HG02938 (cell line): ENCODE measurements at regions not wholly inside any gene's neighbourhood (a gene's known extent, or its start where the extent isn't known, plus 50 kb on each side); places are given as distances from the start of the nearest gene placed in this dataset.
"Not testable (repeated sequence)": the region's sequence is repeated elsewhere in the genome, so short reads cannot be mapped to it uniquely, and the experiment has no call there.

ENCODE experiments used
- ATAC-seq: cut with Tn5 transposase; IDR thresholded peaks from one replicate; pipeline ENCODE4 v1.9.1; 2021; ENCODE audit warnings: mild to moderate bottlenecking, moderate library complexity; ENCODE audit not compliant: unreplicated experiment

DNA sequence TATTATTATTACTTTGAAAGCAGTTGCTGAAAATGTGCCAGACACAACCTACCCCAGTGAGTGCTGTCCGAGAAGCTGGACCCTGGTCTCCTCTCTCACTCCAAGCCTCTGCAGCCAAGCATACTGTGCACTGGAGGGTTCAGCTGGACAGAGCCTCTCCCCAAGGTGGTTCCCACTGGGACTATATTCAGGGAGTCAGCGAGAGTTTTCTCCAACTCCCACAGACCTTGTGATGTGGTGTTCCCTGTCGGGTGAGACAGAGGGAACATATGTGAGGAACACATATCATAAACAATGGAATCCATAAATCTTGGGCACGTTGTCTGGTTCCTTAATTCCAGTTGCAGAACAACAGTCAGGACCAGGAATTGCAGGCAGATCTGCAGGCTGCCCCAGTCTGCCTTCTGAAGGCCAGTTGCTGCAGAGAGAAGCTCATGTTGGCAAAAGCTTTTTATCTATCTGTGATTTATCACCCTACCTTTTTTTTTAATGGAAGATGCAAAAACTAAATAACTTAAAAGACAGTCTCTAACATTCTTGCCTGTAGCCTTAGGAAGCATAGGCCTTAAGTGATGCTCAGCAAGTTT lies 619.8 kb upstream of the TBX3 start:
- ATAC-seq: no peak

DNA sequence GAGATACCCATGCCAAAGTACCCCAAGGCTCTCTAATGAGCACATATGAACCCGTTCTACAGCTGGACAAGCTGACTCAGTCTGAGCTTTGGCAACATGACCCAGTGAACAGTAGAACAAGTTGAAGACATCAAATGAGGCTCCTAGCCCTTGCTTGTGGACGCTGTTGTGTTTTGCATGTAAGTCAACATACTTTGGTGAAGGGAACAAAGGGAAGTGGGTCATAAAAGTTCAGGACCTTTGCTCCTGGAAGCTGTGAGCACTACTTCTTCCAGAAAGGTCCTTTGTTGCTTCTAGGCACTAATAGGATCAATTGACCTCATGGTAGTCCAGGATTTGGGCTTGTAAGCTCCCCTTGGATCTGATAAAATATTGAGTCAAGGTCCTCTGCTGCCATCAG lies 613.5 kb upstream of the TBX3 start:
- no peak for ATAC-seq

DNA sequence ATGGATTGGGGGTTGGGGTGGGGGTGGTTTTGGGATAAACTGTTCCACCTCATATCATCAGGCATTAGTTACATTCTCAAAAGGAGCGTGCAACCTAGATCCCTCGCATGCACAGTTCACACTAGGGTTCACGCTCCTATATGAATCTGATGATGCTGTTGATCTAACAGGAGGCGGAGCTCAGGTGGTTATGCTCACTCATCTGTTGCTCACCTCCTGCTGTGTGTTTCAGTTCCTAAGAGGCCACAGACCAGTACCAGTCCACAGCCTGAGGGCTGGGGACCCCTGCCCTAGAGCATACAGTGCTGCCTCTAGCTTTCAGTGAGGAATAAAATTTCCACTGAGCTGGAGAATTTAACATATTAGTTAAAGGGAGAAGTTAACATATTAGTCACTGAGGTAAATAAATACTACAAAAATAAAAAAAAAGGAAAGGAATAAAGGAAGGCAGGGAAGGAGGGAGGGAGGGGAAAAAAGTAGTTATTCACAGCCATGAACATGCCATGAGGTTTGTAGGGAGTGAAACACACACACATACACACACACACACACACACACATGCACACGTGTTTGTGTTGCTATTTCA lies 612.7 kb upstream of the TBX3 start:
- no peak for ATAC-seq

DNA sequence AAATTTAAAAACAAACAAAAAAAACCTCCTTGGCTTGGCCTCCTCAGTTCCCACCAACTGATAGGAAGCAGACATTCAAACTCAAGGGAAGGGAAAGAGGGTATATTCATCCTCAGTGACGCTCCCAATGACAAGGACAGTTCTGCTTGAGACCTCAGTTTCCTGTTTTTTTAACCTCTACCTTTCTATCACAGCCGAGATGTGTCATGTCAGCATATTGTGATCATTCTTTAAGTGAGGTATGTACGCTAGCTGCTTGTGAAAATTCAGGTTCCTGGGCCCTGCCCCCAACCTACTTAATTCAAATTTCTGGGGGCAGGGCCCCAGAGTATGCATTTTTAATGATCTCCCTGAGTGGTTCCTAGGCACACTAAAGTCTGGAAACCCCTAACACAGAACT lies 611.9 kb upstream of the TBX3 start:
- no peak for ATAC-seq

DNA sequence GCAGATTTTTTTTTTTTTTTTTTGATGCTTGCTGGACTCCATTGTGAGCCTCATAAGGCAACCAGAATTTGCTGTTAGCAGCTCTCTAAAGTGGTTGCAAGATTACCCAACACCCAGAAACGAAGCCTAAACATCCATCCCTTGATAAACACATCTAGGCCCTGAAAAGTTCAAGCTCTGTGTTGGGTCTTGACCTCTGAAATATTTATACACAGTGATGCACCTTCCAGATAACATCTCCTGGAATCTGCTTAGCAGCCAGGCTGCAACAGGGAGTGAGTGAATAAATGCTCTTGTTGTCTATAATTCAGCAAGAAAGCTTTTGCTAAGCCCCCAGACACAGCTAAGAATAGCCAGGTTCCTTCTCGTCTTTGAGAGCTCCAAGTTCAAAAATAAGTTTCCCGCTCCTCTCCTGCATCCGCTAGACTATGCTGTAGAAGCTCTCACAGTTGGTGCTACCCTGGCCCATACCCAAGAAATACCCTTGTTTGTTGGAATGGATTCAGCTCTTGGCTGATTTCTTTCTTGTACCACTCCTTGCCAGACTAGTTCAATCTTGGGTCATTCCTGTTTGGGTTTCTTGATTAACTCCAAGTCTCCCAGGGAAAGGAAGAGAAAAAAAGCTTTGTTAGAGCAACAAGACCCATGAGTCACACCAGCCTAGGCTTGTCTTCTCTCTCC lies 610.6 kb upstream of the TBX3 start:
- no peak for ATAC-seq

DNA sequence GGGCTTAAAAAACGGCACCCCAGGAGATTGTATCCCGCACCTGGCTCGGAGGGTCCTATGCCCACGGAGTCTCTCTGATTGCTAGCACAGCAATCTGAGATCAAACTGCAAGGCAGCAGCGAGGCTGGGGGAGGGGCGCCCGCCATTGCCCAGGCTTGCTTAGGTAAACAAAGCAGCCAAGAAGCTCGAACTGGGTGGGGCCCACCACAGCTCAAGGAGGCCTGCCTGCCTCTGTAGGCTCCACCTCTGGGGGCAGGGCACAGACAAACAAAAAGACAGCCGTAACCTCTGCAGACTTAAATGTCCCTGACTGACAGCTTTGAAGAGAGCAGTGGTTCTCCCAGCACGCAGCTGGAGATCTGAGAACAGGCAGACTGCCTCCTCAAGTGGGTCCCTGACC lies 601.5 kb upstream of the TBX3 start:
- not testable (repeated sequence) for ATAC-seq

DNA sequence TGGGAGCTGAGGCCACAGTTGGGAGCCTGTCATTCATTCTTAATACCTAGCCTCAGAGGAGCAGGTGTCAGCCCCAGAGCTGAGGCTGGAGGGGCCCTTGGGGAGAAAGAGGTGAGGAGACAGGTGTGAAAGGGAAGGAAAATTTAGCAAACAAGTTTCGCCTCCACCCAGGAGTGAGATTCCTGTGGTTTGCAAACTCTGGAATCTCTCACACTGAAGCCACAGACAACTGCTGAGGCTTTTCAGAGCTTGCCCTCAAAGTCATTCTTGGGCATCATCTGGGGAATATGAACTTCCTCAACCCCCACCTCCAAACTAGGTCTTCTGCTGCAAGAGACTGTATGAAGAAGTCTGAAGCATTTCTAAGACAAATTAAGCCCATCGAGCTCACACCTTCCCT lies 589.5 kb upstream of the TBX3 start:
- ATAC-seq: no peak

DNA sequence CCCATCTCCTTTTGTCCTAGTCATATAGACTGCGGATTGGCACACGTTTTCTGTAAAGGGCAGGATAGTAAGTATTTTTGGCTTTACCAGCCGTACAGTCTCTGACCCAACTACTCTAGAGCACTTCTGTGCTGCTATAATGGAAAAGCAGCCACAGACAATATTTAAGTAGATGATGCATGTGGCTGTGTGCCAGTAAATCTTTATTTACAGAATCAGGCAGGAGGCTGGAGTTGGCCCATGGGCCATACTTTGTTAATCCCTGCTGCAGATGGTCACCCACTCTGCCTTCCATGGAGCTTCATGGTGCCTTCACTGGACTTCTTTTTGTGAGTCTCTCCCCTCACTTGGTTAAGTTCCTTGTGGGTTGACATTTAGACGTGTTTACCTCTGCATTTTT lies 584.5 kb upstream of the TBX3 start:
- no peak for ATAC-seq

DNA sequence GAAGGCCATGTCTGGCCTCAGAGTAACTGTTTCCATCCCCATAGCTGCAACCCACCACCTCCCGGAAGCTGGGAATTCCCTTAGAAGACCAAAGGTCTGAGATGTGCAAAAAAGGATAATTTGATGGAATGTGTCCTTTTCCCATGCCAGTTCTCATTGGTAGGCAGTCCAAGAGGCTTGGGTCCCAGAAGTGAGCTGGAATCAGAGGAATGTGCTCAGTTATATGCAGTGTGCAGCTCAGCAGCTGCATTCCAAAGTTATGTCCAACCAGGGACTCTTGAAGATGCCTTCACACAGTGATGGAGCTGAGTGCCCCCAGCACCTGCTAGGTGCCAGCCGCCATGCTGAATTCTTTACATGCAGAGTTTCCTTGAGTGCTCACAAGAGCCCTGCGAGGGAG lies 583.9 kb upstream of the TBX3 start:
- ATAC-seq: no peak

DNA sequence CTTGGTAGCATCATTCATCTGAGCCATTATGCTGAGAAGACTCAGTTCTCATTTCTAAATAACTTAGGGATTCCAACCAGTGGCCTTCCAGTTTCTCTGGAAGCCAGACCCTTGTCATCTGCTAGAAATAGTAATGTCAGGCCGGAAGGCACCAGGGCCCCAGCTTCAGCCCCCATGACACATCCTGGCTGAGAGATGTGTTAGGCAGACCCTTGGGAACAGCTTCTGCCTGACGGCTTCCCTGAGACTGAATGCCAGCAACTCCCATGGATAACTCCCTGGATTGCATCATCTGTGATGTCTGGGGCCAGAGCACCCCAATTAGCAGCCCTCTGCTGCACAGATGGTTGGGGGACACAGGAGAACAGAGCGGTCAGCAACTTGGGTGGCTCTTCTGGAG lies 583.5 kb upstream of the TBX3 start:
- no peak for ATAC-seq

DNA sequence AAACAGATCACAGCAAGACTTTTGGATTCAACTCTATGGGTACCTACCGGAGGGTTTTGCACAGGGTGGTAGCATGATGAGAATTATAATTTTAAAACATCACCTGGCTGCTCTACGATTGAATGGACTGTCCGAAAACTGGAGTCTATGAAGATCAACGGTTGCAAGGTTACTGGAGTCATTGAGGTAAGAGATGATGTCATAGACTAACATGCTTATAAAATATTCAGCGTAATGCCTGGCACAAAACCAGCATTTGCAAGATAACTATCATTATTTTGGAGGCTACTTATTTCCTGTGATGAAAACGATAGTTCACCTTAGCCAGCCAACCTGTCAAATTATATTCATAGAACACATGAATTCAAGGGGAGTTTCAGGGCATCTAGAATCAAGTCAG lies 580.6 kb upstream of the TBX3 start:
- ATAC-seq: no peak

DNA sequence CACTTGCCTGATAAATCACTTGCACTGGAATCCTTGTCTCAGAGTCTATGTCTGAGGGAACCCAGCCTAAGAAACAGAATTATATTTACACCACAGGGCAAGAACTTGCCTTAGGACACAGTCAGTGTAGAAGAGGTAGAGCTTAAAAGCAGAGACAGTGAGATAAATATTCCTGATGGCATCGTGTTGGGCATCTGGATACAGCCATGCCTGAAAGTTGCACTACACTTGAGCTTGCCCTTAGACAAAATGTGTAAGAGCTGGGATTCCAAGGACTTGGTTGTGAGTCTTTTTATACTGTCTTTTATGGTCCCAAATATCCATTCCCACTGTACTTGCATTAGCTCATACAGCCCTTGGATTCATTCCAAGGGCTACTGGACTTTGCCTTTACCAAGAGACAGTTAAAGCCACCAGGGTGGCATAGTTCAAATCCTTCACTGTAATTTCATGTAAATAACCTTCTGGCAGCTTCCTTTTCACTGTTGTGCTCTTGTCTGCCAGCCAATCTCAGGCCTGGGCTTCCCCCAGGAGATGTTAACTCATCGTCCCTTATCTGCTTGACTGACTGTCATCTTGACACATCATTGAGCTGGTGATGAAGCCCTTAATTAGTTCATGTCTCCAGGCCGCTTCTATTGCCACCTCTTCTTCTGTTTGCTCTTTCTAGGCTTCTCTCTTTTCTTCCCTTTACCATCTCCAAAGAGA lies 577.9 kb upstream of the TBX3 start:
- ATAC-seq: no peak

DNA sequence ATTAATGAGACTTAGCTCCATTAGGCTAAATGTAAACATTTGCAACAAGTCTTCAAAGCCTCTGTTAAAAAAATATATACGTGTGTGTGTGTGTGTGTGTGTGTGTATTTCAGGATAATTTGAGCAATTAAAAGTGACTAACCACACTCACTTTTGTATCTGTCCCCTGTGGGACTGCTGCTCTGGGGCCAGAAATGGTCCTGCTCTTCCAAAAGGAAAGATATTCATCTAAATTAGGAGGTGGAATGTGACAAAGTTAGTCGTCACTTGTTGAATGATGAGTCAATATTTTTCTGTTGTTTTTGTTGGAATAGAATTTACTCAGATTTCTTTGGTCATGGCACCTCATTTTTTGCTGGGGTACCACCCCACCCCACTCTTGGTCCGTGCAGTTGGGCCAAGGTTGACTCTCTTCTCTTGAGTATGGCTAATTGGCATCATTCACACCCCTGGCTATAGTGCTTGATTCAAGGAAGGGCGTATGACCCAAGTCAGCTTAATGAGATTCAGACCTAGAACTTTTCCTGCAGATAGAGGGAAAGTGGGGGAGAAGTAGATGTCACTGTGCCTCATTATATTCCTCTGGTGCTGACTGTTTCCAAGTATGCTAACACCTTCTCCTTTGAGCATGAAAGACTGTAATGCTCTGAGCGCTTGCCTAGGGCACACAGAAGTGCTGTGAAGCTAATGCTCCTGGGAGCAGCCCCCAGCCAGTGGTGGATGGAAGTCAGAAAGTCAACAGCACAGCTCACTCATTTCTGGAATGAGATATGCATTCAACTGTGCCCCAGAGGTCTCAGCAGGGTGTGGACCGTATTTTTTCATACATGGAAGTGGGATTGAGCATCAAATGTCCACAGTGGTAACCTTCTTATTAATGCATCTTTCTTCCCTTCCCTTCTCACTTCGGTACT lies 577.0 kb upstream of the TBX3 start:
- ATAC-seq: no peak

DNA sequence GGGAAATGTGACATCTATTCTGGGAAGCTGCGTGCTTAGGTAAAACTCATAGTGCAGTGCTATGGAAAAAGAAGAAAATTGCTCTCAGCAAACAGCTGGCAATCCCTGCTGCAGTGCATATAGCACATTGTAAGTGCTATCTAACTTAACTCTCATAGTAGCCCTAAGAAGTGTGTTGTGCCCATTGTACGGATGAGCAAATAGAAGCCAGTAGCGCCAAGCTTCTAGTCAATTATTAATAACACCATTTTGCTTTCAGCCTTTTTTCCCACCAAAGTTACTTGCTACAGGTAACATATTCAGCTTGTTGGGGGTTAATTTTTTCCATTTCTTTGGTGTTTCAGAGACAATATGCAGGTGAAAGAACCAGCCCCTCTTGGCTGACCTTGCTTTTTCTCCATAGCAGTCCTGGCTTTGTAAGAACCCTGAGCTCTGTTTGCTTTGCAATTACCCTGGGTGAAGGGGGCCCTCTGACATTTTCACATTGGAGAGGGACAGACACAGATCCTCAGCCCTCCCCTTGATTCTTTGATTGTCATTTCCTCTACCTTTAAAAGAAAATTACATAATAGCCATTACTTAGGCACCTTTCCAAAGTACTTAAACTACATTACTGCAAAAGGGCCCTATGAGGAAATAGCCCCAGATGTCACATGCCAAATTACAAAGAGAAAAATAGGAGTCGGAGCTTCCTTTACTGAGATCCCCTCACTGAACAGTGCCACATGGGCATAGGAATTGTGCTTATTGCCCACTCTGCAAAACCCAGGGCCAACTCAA lies 576.2 kb upstream of the TBX3 start:
- ATAC-seq: no peak

DNA sequence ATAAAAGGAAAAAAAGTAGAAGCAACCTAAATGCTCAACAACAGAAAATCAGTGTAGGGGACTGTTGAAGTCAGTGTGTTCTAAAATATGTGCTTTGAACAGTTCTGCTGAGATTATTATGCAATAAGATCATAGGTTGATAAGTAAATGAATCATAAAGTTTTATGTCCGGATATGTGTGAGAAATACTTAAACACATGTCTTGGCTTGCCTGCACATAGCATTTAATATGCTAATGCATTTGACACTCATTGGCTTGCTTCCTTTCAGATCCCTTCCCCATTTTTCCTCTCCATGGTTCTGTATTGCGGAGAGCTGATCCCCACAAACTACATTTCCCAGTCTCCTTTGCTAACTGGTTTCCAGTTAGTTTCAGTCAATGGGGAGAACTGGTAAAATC lies 573.8 kb upstream of the TBX3 start:
- no peak for ATAC-seq

DNA sequence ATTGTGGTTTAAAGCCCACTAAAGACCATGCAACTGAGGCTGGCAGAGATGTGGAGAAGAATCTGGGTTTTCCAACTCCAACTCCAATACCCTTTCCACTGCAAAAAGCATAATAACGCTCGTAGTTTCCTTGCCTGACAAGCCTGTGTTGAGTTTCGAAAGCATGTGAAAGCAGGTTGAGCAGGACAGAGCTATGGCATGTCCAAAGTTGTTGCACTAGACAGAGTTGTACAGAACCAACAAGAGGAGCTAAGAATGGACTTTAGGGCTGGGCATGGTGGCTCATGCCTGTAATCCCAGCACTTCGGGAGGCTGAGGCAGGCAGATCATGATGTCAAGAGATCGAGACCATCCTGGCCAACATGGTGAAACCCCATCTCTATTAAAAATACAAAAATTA lies 572.0 kb upstream of the TBX3 start:
- ATAC-seq: no peak

DNA sequence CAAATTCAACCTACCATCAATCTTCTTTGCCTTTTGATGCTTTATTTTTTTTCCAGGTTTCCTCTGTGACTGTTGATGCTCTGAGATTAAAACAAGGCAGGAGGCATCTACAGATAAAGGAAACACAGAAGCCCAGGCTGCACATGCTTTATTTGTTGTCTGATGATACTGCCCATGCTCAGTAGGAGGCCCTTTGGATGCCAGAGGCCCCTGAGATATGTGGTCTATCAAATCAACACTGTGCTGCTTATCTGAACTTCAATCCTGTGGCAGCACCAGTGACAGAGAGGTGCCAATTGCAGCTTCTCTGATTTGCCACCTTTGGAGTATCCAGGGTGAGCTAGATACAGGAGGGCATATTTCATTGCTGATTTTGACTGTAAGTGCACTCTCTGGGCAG lies 571.3 kb upstream of the TBX3 start:
- ATAC-seq: no peak

DNA sequence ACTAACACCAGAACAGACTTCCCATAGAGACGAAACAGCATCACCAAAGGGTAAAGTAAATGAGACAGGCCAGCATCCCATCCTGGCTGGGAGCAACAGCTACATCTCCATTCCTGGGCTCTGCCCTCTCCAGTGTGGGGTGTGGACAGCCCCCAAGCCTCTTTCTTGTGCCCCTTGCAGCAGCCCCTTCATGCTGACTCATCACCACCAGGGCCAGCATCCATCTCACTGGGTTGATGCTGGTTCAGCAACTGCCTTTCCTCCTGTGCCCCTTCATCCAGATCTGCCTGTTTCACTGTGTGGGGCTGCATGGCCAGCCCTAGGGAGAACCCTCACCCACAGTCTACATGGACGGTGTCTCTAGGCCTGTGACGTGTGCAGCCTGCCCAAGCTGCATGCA lies 569.1 kb upstream of the TBX3 start:
- ATAC-seq: no peak

DNA sequence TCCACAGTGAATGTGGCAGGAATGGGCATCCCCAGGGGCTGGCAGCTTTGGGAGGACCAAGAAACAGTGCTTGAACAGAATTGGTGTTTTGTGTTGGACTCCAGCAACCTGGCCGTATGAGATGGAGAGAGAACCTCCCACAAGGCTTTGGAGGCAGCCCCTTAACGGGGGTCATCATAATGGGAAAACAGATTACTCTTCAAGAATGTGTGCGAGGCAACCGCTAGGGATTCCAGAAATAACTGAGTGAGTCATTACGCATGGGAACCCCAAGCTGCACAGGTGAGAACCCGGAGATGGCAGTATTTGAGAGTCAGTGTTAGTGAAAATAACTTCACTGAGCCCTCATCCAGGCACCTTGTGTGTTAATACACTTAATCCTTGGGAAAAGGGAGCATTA lies 567.8 kb upstream of the TBX3 start:
- ATAC-seq: no peak

DNA sequence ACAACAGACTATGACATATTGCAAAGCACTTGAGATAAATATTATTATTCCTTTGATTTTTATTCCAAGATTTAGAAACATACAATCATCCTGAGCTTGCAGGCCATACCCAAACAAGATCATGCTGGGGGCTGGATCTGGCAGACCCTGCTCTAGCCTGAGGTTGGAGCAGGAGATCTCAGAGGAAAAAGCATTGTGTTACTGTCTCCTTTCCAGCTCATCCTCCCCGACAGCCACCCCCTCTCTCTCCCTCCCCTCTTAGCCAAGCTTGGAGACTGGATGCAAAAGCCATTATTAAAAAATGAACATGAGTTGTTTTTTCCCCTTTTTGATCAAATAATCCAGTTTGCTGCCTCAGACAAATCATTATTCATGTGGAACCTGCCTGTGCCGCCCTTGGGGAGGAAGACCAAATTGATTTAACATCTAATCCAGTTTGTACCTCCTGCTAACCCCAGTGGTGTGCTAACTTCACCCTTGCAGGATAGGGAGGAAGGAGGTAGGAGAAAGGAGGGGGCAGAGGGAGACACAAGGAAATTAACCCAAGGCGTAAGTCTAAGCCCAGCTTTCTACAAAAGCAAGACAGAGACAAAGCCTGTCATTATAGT lies 565.8 kb upstream of the TBX3 start:
- no peak for ATAC-seq
